HEK293 (cell line): ENCODE measurements at regions not wholly inside any gene's neighbourhood (a gene's known extent, or its start where the extent isn't known, plus 50 kb on each side); places are given as distances from the start of the nearest gene placed in this dataset.

Experiments used
- GLI4 ChIP-seq: fragments of 450-650 bp; formaldehyde crosslinking; IDR thresholded peaks from 2 replicates; pipeline ENCODE4 v1.5.1; 2016; ENCODE audit warnings: missing biosample characterization, missing genetic modification characterization
- ZNF324 ChIP-seq: fragments of 450-650 bp; formaldehyde crosslinking; IDR thresholded peaks from 2 replicates; pipeline ENCODE4 v1.5.1; 2016; ENCODE audit warnings: missing biosample characterization, missing genetic modification characterization
- ZNF335 ChIP-seq: fragments of 450-650 bp; formaldehyde crosslinking; conservative IDR thresholded peaks from 2 replicates; pipeline ENCODE4 v1.5.1; 2016; ENCODE audit warnings: missing biosample characterization, missing genetic modification characterization
- ZNF366 ChIP-seq: fragments of 450-650 bp; formaldehyde crosslinking; conservative IDR thresholded peaks from 2 replicates; pipeline ENCODE4 v1.5.1; 2016; ENCODE audit warnings: missing biosample characterization, missing genetic modification characterization
- ZNF510 ChIP-seq: fragments of 450-650 bp; formaldehyde crosslinking; IDR thresholded peaks from 2 replicates; pipeline ENCODE4 v1.5.1; 2018; ENCODE audit warnings: mild to moderate bottlenecking, missing genetic modification characterization, missing biosample characterization; ENCODE audit not compliant: insufficient replicate concordance
- ZNF514 ChIP-seq: fragments of 450-650 bp; formaldehyde crosslinking; IDR thresholded peaks from 2 replicates; pipeline ENCODE4 v1.5.1; 2016; ENCODE audit warnings: missing biosample characterization, missing genetic modification characterization
- ZNF544 ChIP-seq: fragments of 450-650 bp; formaldehyde crosslinking; IDR thresholded peaks from 2 replicates; pipeline ENCODE4 v1.5.0; 2017; ENCODE audit warnings: missing biosample characterization, missing genetic modification characterization
- ZNF561 ChIP-seq: fragments of 450-650 bp; IDR thresholded peaks from 2 replicates; pipeline ENCODE4 v1.5.1; 2018; ENCODE audit warnings: missing biosample characterization, missing genetic modification characterization, borderline replicate concordance
- TF ChIP-seq, protein P1 (sequence below): fragments of 450-650 bp; IDR thresholded peaks from 2 replicates; pipeline ENCODE4 v1.5.1; 2018; ENCODE audit warnings: missing biosample characterization, missing genetic modification characterization
- TF ChIP-seq, protein P2 (sequence below): fragments of 450-650 bp; formaldehyde crosslinking; IDR thresholded peaks from 2 replicates; pipeline ENCODE4 v1.5.1; 2016; ENCODE audit warnings: missing biosample characterization, missing genetic modification characterization
- TF ChIP-seq, protein P3 (sequence below): fragments of 450-650 bp; formaldehyde crosslinking; IDR thresholded peaks from 2 replicates; pipeline ENCODE4 v1.5.1; 2017; ENCODE audit warnings: missing biosample characterization, missing genetic modification characterization

DNA sequence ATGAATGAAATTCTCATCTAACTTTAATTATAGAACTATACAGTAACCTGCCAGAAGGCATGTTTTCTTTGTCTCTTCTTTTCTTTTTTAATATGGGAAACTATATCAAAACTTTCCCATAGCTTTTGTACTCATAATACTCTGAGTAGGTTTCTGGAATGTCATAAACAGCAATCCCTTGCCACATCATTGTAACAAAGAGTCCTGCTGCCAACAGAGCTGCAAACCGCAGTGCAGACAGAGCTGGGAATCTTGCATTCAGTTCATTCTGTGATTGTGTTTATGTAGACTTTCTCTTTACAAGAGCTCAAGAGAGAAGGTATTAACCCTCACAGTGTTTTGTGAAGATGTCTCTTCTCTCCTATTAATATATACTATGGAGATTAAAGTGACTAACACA is 304.4 kb upstream of the SLIT2 start:
- TF ChIP-seq ZNF324 (tag by site-specific recombination) (no peak), ZNF544 (tag by site-specific recombination) (no peak), ZNF514 (tag by site-specific recombination) (no peak), ZNF561 (no peak), GLI4 (tag by site-specific recombination) (no peak), ZNF366 (tag by site-specific recombination) (no peak), ZNF510 (tag by site-specific recombination) (no peak), ZNF335 (tag by site-specific recombination) (no peak)
- TF ChIP-seq, protein P1, sequence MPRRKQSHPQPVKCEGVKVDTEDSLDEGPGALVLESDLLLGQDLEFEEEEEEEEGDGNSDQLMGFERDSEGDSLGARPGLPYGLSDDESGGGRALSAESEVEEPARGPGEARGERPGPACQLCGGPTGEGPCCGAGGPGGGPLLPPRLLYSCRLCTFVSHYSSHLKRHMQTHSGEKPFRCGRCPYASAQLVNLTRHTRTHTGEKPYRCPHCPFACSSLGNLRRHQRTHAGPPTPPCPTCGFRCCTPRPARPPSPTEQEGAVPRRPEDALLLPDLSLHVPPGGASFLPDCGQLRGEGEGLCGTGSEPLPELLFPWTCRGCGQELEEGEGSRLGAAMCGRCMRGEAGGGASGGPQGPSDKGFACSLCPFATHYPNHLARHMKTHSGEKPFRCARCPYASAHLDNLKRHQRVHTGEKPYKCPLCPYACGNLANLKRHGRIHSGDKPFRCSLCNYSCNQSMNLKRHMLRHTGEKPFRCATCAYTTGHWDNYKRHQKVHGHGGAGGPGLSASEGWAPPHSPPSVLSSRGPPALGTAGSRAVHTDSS (tag by site-specific recombination) = no peak
- TF ChIP-seq, protein P2, sequence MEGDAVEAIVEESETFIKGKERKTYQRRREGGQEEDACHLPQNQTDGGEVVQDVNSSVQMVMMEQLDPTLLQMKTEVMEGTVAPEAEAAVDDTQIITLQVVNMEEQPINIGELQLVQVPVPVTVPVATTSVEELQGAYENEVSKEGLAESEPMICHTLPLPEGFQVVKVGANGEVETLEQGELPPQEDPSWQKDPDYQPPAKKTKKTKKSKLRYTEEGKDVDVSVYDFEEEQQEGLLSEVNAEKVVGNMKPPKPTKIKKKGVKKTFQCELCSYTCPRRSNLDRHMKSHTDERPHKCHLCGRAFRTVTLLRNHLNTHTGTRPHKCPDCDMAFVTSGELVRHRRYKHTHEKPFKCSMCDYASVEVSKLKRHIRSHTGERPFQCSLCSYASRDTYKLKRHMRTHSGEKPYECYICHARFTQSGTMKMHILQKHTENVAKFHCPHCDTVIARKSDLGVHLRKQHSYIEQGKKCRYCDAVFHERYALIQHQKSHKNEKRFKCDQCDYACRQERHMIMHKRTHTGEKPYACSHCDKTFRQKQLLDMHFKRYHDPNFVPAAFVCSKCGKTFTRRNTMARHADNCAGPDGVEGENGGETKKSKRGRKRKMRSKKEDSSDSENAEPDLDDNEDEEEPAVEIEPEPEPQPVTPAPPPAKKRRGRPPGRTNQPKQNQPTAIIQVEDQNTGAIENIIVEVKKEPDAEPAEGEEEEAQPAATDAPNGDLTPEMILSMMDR (tag by site-specific recombination) = no peak
- TF ChIP-seq, protein P3, sequence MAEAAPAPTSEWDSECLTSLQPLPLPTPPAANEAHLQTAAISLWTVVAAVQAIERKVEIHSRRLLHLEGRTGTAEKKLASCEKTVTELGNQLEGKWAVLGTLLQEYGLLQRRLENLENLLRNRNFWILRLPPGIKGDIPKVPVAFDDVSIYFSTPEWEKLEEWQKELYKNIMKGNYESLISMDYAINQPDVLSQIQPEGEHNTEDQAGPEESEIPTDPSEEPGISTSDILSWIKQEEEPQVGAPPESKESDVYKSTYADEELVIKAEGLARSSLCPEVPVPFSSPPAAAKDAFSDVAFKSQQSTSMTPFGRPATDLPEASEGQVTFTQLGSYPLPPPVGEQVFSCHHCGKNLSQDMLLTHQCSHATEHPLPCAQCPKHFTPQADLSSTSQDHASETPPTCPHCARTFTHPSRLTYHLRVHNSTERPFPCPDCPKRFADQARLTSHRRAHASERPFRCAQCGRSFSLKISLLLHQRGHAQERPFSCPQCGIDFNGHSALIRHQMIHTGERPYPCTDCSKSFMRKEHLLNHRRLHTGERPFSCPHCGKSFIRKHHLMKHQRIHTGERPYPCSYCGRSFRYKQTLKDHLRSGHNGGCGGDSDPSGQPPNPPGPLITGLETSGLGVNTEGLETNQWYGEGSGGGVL = no peak
